ENCODE measurements at regions not wholly inside any gene's neighbourhood (a gene's known extent, or its start where the extent isn't known, plus 50 kb on each side); places are given as distances from the start of the nearest gene placed in this dataset.

- TF ChIP-seq, protein P1, sequence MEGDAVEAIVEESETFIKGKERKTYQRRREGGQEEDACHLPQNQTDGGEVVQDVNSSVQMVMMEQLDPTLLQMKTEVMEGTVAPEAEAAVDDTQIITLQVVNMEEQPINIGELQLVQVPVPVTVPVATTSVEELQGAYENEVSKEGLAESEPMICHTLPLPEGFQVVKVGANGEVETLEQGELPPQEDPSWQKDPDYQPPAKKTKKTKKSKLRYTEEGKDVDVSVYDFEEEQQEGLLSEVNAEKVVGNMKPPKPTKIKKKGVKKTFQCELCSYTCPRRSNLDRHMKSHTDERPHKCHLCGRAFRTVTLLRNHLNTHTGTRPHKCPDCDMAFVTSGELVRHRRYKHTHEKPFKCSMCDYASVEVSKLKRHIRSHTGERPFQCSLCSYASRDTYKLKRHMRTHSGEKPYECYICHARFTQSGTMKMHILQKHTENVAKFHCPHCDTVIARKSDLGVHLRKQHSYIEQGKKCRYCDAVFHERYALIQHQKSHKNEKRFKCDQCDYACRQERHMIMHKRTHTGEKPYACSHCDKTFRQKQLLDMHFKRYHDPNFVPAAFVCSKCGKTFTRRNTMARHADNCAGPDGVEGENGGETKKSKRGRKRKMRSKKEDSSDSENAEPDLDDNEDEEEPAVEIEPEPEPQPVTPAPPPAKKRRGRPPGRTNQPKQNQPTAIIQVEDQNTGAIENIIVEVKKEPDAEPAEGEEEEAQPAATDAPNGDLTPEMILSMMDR (IDR thresholded peaks at IDR 0.05 in 2 of 3, conservative IDR thresholded peaks at IDR 0.05 in 1 of 3; ENCODE audit: borderline replicate concordance in 1 of 3, insufficient read depth in 1 of 3, low read depth in 2 of 3, low read length in 2 of 3): no peak
- no peak for TF ChIP-seq POLR2A (IDR thresholded peaks at IDR 0.05; ENCODE audit: borderline replicate concordance, extremely low read depth, insufficient read depth, insufficient read length)
- no peak for TF ChIP-seq ZNF274 (IDR thresholded peaks at IDR 0.05; ENCODE audit: low read depth, low read length)
- TF ChIP-seq EZH2 (IDR thresholded peaks at IDR 0.05): no peak
- no peak for TF ChIP-seq POLR2AphosphoS5 (IDR thresholded peaks at IDR 0.05; ENCODE audit: low read depth, low read length)
- TF ChIP-seq EZH2phosphoT487 (IDR thresholded peaks at IDR 0.05; ENCODE audit: borderline replicate concordance): no peak
- no peak for TF ChIP-seq ATF3 (IDR thresholded peaks at IDR 0.05)
- no peak for TF ChIP-seq SP1 (IDR thresholded peaks at IDR 0.05; ENCODE audit: low read depth)
- no peak for TF ChIP-seq SRF (IDR thresholded peaks at IDR 0.05; ENCODE audit: low read depth)
- no peak for TF ChIP-seq TCF7L2 (IDR thresholded peaks at IDR 0.05; ENCODE audit: borderline replicate concordance, extremely low read depth, insufficient read depth, insufficient read length)
- TF ChIP-seq ZFX (IDR thresholded peaks at IDR 0.05): no peak
- no peak for TF ChIP-seq SIN3A (IDR thresholded peaks at IDR 0.05; ENCODE audit: low read depth)
Measured at GRCh38 chr2:133949595-133949994, 304.3 kb upstream of the MGAT5 start.
